HG03520 (cell line): ENCODE measurements at regions not wholly inside any gene's neighbourhood (a gene's known extent, or its start where the extent isn't known, plus 50 kb on each side); places are given as distances from the start of the nearest gene placed in this dataset.
A peak's percentile ranks its signal among the peaks of the same experiment; 100 is the strongest.
"Not testable (repeated sequence)": the region's sequence is repeated elsewhere in the genome, so short reads cannot be mapped to it uniquely, and the experiment has no call there.

Experiments used
- ATAC-seq: cut with Tn5 transposase; IDR thresholded peaks from one replicate; pipeline ENCODE4 v1.9.1; 2021; ENCODE audit warnings: mild to moderate bottlenecking, moderate library complexity; ENCODE audit not compliant: unreplicated experiment

- ATAC-seq, result not testable (repeated sequence)
Observed at GRCh38 chr9:81811688-81812087, 116.5 kb upstream of the SPATA31D4 start.

DNA sequence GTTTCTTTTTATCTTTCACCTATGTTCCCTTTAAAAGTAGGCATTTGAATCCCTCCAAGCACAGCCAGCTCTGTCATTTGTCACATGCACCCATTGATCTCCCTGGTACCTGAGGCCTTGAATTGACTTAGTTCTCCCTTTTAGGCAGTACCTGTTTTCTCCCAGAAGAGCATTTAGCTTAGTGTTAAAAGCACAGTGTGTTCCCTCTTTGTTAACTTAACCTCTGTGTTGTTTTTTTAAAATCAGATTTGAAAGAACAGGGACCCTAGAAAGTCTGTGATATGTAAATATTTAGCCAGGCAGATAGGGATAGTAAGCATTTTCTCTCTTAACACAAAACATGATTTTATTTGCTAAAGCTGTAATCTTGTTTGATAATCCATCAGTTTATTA, 113.8 kb upstream of the SPATA31D4 start:
- ATAC-seq, result no peak

GRCh38 chr9:81814794-81815464, 113.3 kb upstream of the SPATA31D4 start:
- peak; percentile 70 for ATAC-seq

DNA sequence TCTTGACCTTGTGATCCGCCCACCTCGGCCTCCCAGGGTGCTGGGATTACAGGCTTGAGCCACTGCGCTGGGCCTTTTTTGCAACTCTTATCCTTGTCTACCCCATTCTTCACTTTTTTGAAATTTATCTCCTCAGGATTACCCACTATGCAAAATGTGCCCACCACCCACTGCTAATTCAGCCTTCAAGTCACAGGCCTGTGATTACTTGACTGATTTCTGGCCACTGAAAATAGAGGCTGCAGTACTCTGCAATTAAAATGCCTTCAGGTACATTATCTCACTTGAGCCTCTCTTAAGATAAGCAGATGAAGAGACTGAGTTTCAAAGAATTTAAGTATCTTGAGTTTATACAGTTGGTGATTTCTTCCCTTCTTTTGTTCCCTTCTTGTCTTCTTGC, 112.4 kb upstream of the SPATA31D4 start:
- no peak for ATAC-seq

DNA sequence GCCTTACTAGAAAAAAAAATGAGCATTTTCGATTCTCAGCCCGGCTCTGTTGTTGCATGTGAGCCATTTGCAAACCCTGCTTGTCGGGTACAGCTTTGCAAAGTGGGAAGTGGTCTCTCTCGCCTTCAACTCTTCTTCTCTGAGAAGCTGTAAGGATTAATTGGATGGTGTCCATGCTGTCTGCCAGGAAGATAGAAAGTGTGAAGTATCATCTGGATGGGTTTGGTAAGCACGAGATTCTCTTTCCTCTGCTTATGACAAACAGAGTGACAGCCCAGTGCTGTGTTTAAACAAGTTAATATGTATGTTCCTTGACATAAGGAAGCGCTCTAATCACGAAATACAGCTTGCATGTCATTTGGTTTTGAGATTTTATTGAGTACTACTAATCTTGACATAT, 109.1 kb upstream of the SPATA31D4 start:
- ATAC-seq, result no peak

DNA sequence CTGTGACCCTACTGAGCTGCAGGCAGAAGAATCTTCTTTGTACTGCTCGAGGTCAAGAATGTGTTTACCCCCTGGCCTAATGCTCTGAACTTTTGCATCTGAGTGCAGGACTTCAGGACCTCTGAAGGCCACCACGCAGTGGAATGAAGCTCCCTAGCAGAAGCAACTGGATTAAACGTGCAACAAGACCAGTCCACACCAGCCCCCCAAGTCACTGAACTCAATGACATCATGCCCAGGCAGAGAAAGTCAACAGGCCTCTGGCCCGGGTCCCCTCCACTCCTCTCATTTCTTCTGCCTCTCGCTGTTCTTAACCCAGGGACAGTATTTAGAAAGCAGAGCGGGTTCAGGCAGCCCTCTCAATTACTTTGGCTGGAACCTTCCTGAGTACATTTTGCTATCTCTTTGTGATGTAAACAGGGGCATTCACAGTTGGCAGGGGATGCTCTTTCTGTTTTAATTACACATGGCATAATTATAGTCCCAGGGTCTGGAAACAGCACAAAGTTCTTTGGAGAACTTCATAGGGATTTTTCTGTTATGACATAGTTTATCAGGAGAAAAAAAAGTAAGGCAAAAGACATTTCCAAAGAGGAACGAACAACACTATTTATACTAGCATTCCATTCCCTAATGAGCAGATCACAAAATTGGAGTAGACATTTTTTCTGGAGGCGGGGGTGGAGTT, 108.2 kb upstream of the SPATA31D4 start:
- ATAC-seq, result no peak

- no peak for ATAC-seq
Observed at GRCh38 chr9:81822301-81822865, 105.8 kb upstream of the SPATA31D4 start.

DNA sequence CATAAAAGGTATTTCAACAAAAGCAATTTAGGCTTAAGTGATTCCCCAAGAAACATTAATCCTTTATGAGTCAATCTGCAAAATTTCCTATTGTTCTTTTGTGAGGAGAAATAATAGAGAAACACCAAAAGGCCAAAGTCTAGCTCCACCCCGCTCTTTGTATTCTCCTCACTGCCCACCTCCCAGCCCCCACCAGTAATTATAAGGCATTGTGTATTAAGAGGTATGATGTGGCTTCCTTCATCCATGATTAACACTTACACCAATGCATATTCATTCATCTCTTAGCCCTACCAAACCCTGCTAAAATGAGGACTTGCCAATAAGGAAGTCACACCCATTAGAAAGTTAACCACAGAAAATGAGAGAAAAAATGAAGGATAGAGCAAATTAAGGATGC, 105.3 kb upstream of the SPATA31D4 start:
- no peak for ATAC-seq

GRCh38 chr9:81823672-81824554, 104.3 kb upstream of the SPATA31D4 start:
- no peak for ATAC-seq

DNA sequence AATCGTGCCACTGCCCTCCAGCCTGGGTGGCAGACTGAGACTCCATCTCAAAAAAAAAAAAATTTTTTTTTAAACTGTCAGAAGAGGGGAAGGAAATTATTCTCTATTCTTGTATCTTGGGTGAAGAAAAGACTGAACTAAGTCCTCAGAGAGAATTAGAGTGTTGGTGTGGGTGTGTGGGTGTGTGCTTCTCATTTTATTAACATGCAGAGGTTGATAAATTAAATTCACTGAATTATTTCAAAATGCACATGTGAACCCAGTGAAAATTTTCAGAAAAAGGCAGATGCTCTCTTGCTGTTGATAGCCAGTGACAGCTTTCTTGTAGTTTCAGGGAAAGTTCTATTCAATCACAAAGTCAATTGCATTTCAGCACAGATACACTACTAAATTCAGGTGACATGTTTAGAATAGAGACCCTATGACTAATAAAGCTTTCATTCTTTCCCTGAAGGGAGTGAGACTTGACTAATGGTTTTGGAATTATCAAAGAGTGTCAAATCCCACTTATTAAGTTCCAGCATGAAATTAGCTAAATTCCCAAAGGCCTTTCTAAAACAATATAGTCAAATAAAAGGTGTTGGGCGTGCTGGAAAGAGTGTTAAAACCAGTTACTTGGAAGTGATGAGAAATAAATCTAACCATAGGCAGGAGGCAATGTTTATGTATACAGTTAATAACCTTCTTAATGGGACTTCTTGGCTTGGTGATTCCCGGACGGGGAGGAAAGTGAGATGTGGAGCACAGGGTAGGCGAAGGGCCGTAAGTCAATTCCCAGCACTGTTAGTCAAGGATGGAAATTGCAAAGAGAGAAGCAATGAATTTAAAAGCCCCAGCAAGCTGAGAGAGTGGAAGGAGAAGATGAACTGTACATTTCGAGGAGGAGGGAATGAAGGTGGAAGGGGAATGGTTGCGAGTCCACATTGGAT, 103.2 kb upstream of the SPATA31D4 start:
- ATAC-seq, result no peak

- no peak for ATAC-seq
Observed at GRCh38 chr9:81825846-81826516, 102.2 kb upstream of the SPATA31D4 start.

DNA sequence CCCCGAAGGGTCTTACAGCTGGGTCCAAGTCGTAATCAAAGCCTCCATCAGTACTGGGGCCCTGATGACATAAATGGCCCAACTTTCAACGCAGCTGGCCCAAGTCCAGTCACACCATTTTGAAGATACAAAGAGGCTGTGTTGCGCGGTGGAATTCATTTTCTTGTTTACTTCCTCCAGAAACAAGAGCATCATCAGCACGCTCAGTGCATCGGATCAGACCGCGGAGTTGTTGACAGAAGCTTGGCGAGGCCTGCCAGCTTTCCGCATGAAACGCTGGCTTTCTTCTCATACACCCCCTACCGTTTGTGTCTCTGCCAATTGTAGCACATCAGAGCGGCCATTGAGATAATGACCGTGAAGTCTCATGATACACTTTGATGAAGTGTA, 101.7 kb upstream of the SPATA31D4 start:
- no peak for ATAC-seq

DNA sequence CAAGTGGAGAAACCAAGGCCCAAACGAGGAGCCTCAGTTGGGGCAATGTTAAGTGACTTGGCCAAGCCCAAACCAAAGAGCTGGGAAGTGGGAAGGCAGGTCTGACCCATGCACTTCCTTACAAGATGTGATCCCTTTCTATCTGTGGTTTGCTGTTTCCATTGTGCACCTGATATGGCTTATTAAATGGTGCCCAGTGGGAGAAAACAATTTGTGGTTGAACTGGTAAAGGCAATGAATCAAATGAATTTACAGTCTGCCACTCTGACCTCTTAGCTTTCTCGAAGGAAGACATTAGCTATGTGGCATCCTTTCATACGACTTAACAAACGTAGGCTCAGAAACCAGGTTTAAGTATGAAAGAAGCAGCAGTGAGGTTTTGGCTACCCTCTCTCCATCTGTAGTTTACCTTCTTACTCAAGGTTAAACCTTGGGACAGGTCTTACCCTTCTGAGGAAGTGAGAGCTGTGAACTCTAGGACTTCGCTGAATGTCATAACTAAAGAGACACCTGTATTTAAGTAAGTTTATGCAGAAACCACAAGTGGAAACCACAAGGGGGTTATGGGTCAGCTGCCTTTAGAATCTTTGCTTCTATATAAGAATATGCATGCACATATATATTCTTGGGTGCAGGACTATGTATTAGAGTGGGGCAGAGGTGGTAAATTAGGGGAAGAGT, 100.5 kb upstream of the SPATA31D4 start:
- ATAC-seq, result peak; percentile 96

DNA sequence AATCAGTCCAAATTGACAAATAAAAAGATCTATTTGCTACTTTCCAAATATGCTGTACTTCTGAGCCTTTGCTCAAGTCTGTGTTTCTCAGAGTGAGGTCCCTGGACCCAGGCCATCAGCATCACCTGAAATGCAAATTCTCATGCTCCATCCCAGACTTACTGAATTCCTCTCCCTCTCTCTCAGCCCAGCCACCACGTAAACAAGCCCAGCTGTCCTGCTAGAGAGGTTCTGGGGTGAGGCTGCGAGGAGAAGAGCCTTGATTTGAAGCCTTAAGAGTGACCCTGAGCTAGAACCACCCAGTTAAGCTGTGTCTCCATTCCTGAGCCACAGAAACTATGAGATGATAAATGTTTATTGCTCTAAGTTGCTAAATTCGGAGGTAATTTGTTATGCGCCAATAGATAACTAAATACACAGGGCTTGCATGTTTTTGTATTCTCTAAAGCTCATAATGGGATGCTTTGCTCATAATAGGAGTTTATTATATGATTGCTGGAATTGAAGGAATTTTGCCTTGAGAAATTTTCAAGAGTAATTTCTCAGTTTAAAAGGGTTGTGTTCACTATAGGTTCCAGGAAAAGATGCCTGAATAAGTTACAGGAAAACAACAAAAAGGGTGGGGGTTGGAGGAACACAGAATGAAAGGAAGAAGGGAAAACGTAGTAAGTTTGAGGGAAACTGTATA, 98.9 kb upstream of the SPATA31D4 start:
- no peak for ATAC-seq

DNA sequence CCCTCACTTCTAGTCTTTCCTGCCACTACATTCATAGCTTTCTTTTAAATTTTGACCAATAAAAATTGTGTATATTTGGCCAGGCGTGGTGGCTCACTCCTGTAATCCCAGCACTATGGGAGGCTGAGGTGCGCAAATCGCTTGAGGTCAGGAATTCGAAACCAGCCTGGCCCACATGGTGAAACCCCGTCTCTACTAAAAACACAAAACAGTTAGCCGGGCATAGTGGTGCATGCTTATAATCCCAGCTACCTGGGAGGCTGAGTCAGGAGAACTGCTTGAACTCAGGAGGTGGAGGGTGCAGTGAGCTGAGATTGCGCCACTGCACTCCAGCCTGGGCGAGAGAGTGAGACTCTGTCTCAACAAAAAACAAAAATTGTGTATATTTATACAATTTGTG, 97.8 kb upstream of the SPATA31D4 start:
- not testable (repeated sequence) for ATAC-seq

DNA sequence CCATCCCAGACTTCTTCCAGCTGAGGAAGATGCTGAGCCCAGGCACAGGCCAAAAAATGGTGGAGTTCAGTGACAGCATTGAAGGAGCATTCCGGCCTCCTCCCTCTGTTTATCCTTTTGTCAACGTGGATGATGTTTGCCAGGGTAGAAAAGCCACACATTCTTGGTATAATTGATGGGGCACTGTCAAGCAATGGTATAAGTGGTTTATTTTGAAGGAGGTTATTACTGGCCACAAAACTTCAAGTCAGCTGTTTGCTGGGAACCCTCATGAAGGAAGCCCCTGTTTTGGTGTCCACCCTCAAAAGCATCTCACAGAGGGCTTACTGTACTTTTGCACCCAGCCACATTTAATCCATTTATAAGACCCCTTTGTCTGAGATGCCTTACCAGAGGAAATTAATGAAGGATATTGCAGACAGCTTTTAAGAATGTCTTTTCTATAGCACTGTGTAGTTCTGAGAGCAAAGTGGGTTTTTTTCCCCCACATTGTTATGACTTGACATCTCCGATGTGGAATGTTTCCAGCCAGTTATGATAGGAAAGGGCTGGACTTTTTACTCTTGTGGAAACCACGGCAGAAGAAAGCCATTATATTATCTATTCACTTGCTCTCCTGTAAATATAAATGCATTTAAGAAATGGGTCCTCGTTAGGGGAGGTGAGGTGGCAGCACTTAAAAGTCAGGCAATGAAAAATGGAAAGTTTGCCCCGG, 95.5 kb upstream of the SPATA31D4 start:
- no peak for ATAC-seq

- ATAC-seq, result no peak
Observed at GRCh38 chr9:81833563-81834345, 94.5 kb upstream of the SPATA31D4 start.
